ENCODE measurements at regions not wholly inside any gene's neighbourhood (a gene's known extent, or its start where the extent isn't known, plus 50 kb on each side); places are given as distances from the start of the nearest gene placed in this dataset.

GRCh38 chr5:162657076-162657475 is 589.5 kb downstream of the GABRG2 start:
- Histone ChIP-seq H3K9me2 (ENCODE audit: insufficient read depth, low read length) (no peaks in the 10 kb centered on the region), H3K4me2 (ENCODE audit: low read length) (no peak overlapping the region), H3F3A (ENCODE audit: insufficient read depth, low read length, poor library complexity, severe bottlenecking) (no peaks in the 10 kb centered on the region), H3K27ac (ENCODE audit: low read length) (no peak overlapping the region), H4K20me1 (ENCODE audit: insufficient read depth) (no peaks in the 10 kb centered on the region), H3K4me3 (ENCODE audit: low read length) (no peak overlapping the region), H3K27me3 (ENCODE audit: insufficient read depth, low read depth, low read length) (no peaks in the 10 kb centered on the region), H3K9ac (ENCODE audit: low read length) (no peak overlapping the region), H3K79me2 (replicated peaks; ENCODE audit: insufficient read depth, low read length) (no peaks in the 10 kb centered on the region), H3K9me3 (ENCODE audit: low read length) (no peaks in the 10 kb centered on the region), H3K36me3 (ENCODE audit: insufficient read depth, low read length) (no peaks in the 10 kb centered on the region), H2AFZ (ENCODE audit: low read depth, low read length) (no peak overlapping the region)
- TF ChIP-seq POLR2AphosphoS5 (IDR thresholded peaks at IDR 0.05), result peak; percentile 14
- no peak for TF ChIP-seq RAD21 (conservative IDR thresholded peaks at IDR 0.05)
- TF ChIP-seq EP300 (conservative IDR thresholded peaks at IDR 0.05; ENCODE audit: poor library complexity, severe bottlenecking), result peak; percentile 18

GRCh38 chr5:162664846-162665245 is 597.3 kb downstream of the GABRG2 start:
- no peaks in the 10 kb centered on the region for H3K9me3 ChIP-seq (ENCODE audit: low read length)
- no peaks in the 10 kb centered on the region for H3K36me3 ChIP-seq (ENCODE audit: insufficient read depth, low read length)
- TF ChIP-seq SMC3 (conservative IDR thresholded peaks at IDR 0.05; ENCODE audit: poor library complexity) (no peak), MXI1 (conservative IDR thresholded peaks at IDR 0.05; ENCODE audit: poor library complexity, severe bottlenecking) (no peak), RAD21 (conservative IDR thresholded peaks at IDR 0.05) (no peak), TAF1 (IDR thresholded peaks at IDR 0.05; ENCODE audit: low read depth) (no peak), EP300 (conservative IDR thresholded peaks at IDR 0.05; ENCODE audit: poor library complexity, severe bottlenecking) (no peak), EZH2 (IDR thresholded peaks at IDR 0.05; ENCODE audit: borderline replicate concordance, insufficient read depth, low read length, poor library complexity, severe bottlenecking) (no peak), POLR2AphosphoS5 (IDR thresholded peaks at IDR 0.05) (no peak)
- TF ChIP-seq, protein P1, sequence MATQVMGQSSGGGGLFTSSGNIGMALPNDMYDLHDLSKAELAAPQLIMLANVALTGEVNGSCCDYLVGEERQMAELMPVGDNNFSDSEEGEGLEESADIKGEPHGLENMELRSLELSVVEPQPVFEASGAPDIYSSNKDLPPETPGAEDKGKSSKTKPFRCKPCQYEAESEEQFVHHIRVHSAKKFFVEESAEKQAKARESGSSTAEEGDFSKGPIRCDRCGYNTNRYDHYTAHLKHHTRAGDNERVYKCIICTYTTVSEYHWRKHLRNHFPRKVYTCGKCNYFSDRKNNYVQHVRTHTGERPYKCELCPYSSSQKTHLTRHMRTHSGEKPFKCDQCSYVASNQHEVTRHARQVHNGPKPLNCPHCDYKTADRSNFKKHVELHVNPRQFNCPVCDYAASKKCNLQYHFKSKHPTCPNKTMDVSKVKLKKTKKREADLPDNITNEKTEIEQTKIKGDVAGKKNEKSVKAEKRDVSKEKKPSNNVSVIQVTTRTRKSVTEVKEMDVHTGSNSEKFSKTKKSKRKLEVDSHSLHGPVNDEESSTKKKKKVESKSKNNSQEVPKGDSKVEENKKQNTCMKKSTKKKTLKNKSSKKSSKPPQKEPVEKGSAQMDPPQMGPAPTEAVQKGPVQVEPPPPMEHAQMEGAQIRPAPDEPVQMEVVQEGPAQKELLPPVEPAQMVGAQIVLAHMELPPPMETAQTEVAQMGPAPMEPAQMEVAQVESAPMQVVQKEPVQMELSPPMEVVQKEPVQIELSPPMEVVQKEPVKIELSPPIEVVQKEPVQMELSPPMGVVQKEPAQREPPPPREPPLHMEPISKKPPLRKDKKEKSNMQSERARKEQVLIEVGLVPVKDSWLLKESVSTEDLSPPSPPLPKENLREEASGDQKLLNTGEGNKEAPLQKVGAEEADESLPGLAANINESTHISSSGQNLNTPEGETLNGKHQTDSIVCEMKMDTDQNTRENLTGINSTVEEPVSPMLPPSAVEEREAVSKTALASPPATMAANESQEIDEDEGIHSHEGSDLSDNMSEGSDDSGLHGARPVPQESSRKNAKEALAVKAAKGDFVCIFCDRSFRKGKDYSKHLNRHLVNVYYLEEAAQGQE (IDR thresholded peaks at IDR 0.05; ENCODE audit: borderline replicate concordance), result no peak
- TF ChIP-seq, protein P2, sequence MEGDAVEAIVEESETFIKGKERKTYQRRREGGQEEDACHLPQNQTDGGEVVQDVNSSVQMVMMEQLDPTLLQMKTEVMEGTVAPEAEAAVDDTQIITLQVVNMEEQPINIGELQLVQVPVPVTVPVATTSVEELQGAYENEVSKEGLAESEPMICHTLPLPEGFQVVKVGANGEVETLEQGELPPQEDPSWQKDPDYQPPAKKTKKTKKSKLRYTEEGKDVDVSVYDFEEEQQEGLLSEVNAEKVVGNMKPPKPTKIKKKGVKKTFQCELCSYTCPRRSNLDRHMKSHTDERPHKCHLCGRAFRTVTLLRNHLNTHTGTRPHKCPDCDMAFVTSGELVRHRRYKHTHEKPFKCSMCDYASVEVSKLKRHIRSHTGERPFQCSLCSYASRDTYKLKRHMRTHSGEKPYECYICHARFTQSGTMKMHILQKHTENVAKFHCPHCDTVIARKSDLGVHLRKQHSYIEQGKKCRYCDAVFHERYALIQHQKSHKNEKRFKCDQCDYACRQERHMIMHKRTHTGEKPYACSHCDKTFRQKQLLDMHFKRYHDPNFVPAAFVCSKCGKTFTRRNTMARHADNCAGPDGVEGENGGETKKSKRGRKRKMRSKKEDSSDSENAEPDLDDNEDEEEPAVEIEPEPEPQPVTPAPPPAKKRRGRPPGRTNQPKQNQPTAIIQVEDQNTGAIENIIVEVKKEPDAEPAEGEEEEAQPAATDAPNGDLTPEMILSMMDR (IDR thresholded peaks at IDR 0.05; ENCODE audit: poor library complexity, severe bottlenecking), result no peak
- no peak overlapping the region for H3K9ac ChIP-seq (ENCODE audit: low read length)
- H3K79me2 ChIP-seq (replicated peaks; ENCODE audit: insufficient read depth, low read length), result no peaks in the 10 kb centered on the region
- no peak overlapping the region for H3K4me2 ChIP-seq (ENCODE audit: low read length)
- no peak overlapping the region for H2AFZ ChIP-seq (ENCODE audit: low read depth, low read length)
- no peak overlapping the region for H3K27ac ChIP-seq (ENCODE audit: low read length)
- H3K27me3 ChIP-seq (ENCODE audit: insufficient read depth, low read depth, low read length), result no peaks in the 10 kb centered on the region
- no peaks in the 10 kb centered on the region for H3F3A ChIP-seq (ENCODE audit: insufficient read depth, low read length, poor library complexity, severe bottlenecking)
- no peaks in the 10 kb centered on the region for H4K20me1 ChIP-seq (ENCODE audit: insufficient read depth)
- no peaks in the 10 kb centered on the region for H3K9me2 ChIP-seq (ENCODE audit: insufficient read depth, low read length)
- no peak overlapping the region for H3K4me3 ChIP-seq (ENCODE audit: low read length)

GRCh38 chr5:162668926-162669325 is 601.4 kb downstream of the GABRG2 start:
- no peak for TF ChIP-seq EP300 (conservative IDR thresholded peaks at IDR 0.05; ENCODE audit: poor library complexity, severe bottlenecking)
- no peak for TF ChIP-seq EZH2 (IDR thresholded peaks at IDR 0.05; ENCODE audit: borderline replicate concordance, insufficient read depth, low read length, poor library complexity, severe bottlenecking)
- TF ChIP-seq TAF1 (IDR thresholded peaks at IDR 0.05; ENCODE audit: low read depth), result no peak
- TF ChIP-seq, protein P2 (IDR thresholded peaks at IDR 0.05; ENCODE audit: poor library complexity, severe bottlenecking), result no peak
- TF ChIP-seq, protein P1 (IDR thresholded peaks at IDR 0.05; ENCODE audit: borderline replicate concordance), result no peak
- TF ChIP-seq MXI1 (conservative IDR thresholded peaks at IDR 0.05; ENCODE audit: poor library complexity, severe bottlenecking), result no peak
- TF ChIP-seq SMC3 (conservative IDR thresholded peaks at IDR 0.05; ENCODE audit: poor library complexity), result no peak
- TF ChIP-seq RAD21 (conservative IDR thresholded peaks at IDR 0.05), result no peak
- no peak for TF ChIP-seq POLR2AphosphoS5 (IDR thresholded peaks at IDR 0.05)
- Histone ChIP-seq H4K20me1 (ENCODE audit: insufficient read depth) (no peaks in the 10 kb centered on the region), H3K4me3 (ENCODE audit: low read length) (no peak overlapping the region), H3K9ac (ENCODE audit: low read length) (no peak overlapping the region), H3K36me3 (ENCODE audit: insufficient read depth, low read length) (no peaks in the 10 kb centered on the region), H3F3A (ENCODE audit: insufficient read depth, low read length, poor library complexity, severe bottlenecking) (no peaks in the 10 kb centered on the region), H3K4me2 (ENCODE audit: low read length) (no peak overlapping the region), H3K9me3 (ENCODE audit: low read length) (no peaks in the 10 kb centered on the region), H3K9me2 (ENCODE audit: insufficient read depth, low read length) (no peaks in the 10 kb centered on the region), H3K79me2 (replicated peaks; ENCODE audit: insufficient read depth, low read length) (no peaks in the 10 kb centered on the region), H2AFZ (ENCODE audit: low read depth, low read length) (no peak overlapping the region), H3K27me3 (ENCODE audit: insufficient read depth, low read depth, low read length) (no peaks in the 10 kb centered on the region), H3K27ac (ENCODE audit: low read length) (no peak overlapping the region)

Data from neural cell (in vitro differentiated cells).